GM23338 (cell line): ENCODE measurements at regions not wholly inside any gene's neighbourhood (a gene's known extent, or its start where the extent isn't known, plus 50 kb on each side); places are given as distances from the start of the nearest gene placed in this dataset.

Source experiments
- ATAC-seq: fragments of 200-7000 bp; cut with Tn5 transposase; 3 replicates; pipeline ENCODE4 v1.9.1; 2020
- DNase-seq: peaks from one replicate; pipeline ENCODE4 v3.0.0-alpha.2; 2015; ENCODE audit warnings: low spot score
- H2AFZ ChIP-seq: fragments of 200-600 bp; sonication (generic); 2 replicates; pipeline ENCODE4 v1.8.0; 2016; ENCODE audit warnings: antibody characterized with exemption, mild to moderate bottlenecking, moderate library complexity
- H3F3A ChIP-seq: fragments of 200-600 bp; sonication (generic); replicated peaks from 2 replicates; pipeline ENCODE4 v1.8.0; 2017; ENCODE audit warnings: antibody characterized with exemption, mixed run types, low read depth
- H3K27ac ChIP-seq: fragments of 200-600 bp; sonication (generic); 2 replicates; pipeline ENCODE4 v1.6.1; 2016; ENCODE audit warnings: low read depth
- H3K27me3 ChIP-seq: fragments of 200-600 bp; sonication (generic); 2 replicates; pipeline ENCODE4 v1.8.0; 2016; ENCODE audit warnings: mild to moderate bottlenecking, mixed run types, moderate library complexity; ENCODE audit not compliant: insufficient read depth
- H3K36me3 ChIP-seq: fragments of 200-600 bp; sonication (generic); 2 replicates; pipeline ENCODE4 v1.8.0; 2016; ENCODE audit warnings: mild to moderate bottlenecking; ENCODE audit not compliant: insufficient read depth
- H3K4me1 ChIP-seq: fragments of 200-600 bp; sonication (generic); 2 replicates; pipeline ENCODE4 v1.8.0; 2016; ENCODE audit warnings: mild to moderate bottlenecking, moderate library complexity; ENCODE audit not compliant: insufficient read depth
- H3K4me2 ChIP-seq: fragments of 200-600 bp; sonication (generic); 2 replicates; pipeline ENCODE4 v1.7.1; 2017; ENCODE audit warnings: mixed run types
- H3K4me3 ChIP-seq: fragments of 200-600 bp; sonication (generic); 2 replicates; pipeline ENCODE4 v1.6.1; 2016; ENCODE audit warnings: mixed run types
- H3K79me2 ChIP-seq: fragments of 200-600 bp; sonication (generic); replicated peaks from 2 replicates; pipeline ENCODE4 v1.8.0; 2017; ENCODE audit warnings: mild to moderate bottlenecking; ENCODE audit not compliant: insufficient read depth
- H3K9me2 ChIP-seq: fragments of 200-600 bp; sonication (generic); 2 replicates; pipeline ENCODE4 v1.8.0; 2017; ENCODE audit not compliant: insufficient read depth
- H4K20me1 ChIP-seq: fragments of 200-600 bp; sonication (generic); replicated peaks from 2 replicates; pipeline ENCODE4 v1.8.0; 2017; ENCODE audit warnings: mild to moderate bottlenecking; ENCODE audit not compliant: insufficient read depth
- H3K27ac Mint-ChIP-seq: 2 replicates; pipeline ENCODE4 v1.8.0; 2020; ENCODE audit warnings: inconsistent platforms, mild to moderate bottlenecking, moderate library complexity, mixed read lengths
- H3K27me3 Mint-ChIP-seq: 3 replicates; pipeline ENCODE4 v1.8.0; 2022; ENCODE audit warnings: low read depth, mild to moderate bottlenecking, moderate library complexity, mixed read lengths, inconsistent platforms; ENCODE audit not compliant: insufficient read depth, poor library complexity
- H3K36me3 Mint-ChIP-seq: 3 replicates; pipeline ENCODE4 v1.8.0; 2021; ENCODE audit warnings: low read depth, mild to moderate bottlenecking, inconsistent platforms, moderate library complexity, mixed read lengths
- H3K4me1 Mint-ChIP-seq: 3 replicates; pipeline ENCODE4 v1.8.0; 2020; ENCODE audit warnings: mild to moderate bottlenecking, inconsistent platforms, mixed read lengths
- H3K4me3 Mint-ChIP-seq: 3 replicates; pipeline ENCODE4 v1.8.0; 2021; ENCODE audit warnings: moderate library complexity, mild to moderate bottlenecking, inconsistent platforms, mixed read lengths
- H3K9me3 Mint-ChIP-seq: 3 replicates; pipeline ENCODE4 v1.8.0; 2020; ENCODE audit warnings: moderate library complexity, mild to moderate bottlenecking, inconsistent platforms, mixed read lengths
- CREB1 ChIP-seq: fragments of 250-450 bp; sonication (Bioruptor Pico); IDR thresholded peaks from 2 replicates; pipeline ENCODE4 v1.5.0; 2020; ENCODE audit warnings: low read depth, mild to moderate bottlenecking, moderate library complexity
- CTCF ChIP-seq, 2 experiments: fragments of 200-600 bp in 1 of 2; sonication (generic) in 1 of 2; conservative IDR thresholded peaks; 2 replicates each; pipeline versions ENCODE4 v1.5.1 to v1.6.1; 2016 to 2017; ENCODE audit warnings: antibody characterized with exemption in 2 of 2, low read depth in 2 of 2, mild to moderate bottlenecking in 2 of 2, moderate library complexity in 1 of 2
- EZH2 ChIP-seq: fragments of 200-600 bp; sonication (generic); IDR thresholded peaks from one replicate; pipeline ENCODE4 v1.8.0; 2017; ENCODE audit warnings: antibody characterized with exemption, mild to moderate bottlenecking, low read depth; ENCODE audit not compliant: unreplicated experiment
- EZH2phosphoT487 ChIP-seq: fragments of 200-600 bp; sonication (generic); IDR thresholded peaks from one replicate; pipeline ENCODE4 v1.8.1; 2018; ENCODE audit warnings: antibody characterized with exemption; ENCODE audit not compliant: unreplicated experiment
- JUNB ChIP-seq: IDR thresholded peaks from one replicate; pipeline ENCODE4 v1.6.1; 2016; ENCODE audit warnings: antibody characterized with exemption; ENCODE audit not compliant: unreplicated experiment
- NANOG ChIP-seq: IDR thresholded peaks from 2 replicates; pipeline ENCODE4 v1.6.1; 2016; ENCODE audit warnings: antibody characterized with exemption, borderline replicate concordance
- POLR2AphosphoS5 ChIP-seq: IDR thresholded peaks from 2 replicates; pipeline ENCODE4 v1.6.1; 2016; ENCODE audit warnings: antibody characterized with exemption, low read depth
- REST ChIP-seq: IDR thresholded peaks from one replicate; pipeline ENCODE4 v1.6.1; 2018; ENCODE audit warnings: antibody characterized with exemption; ENCODE audit not compliant: unreplicated experiment
- ZNF114 ChIP-seq: fragments of 250-450 bp; sonication (Bioruptor Pico); IDR thresholded peaks from 2 replicates; pipeline ENCODE4 v1.5.0; 2020; ENCODE audit warnings: mild to moderate bottlenecking, moderate library complexity
- ZNF331 ChIP-seq: fragments of 250-450 bp; sonication (Bioruptor Pico); IDR thresholded peaks from 2 replicates; pipeline ENCODE4 v1.5.0; 2020; ENCODE audit warnings: low read depth, mild to moderate bottlenecking, moderate library complexity
- TF ChIP-seq, protein P1 (sequence below): fragments of 250-450 bp; sonication (Bioruptor Pico); IDR thresholded peaks from 2 replicates; pipeline ENCODE4 v1.5.0; 2020; ENCODE audit warnings: mild to moderate bottlenecking, moderate library complexity
- TF ChIP-seq, protein P2 (sequence below): IDR thresholded peaks from 2 replicates; pipeline ENCODE4 v1.6.1; 2016; ENCODE audit warnings: antibody characterized with exemption

- DNase-seq (no peak), ATAC-seq (no peak)
- Histone ChIP-seq H3K9me2 (no peaks in the 10 kb centered on the region), H3K4me1 (peaks cover 25% of the 10 kb centered on the region), H2AFZ (no peak overlapping the region), H3K36me3 (no peaks in the 10 kb centered on the region), H3F3A (no peaks in the 10 kb centered on the region), H3K27me3 (no peaks in the 10 kb centered on the region), H3K79me2 (no peaks in the 10 kb centered on the region), H3K4me2 (no peak overlapping the region), H4K20me1 (no peaks in the 10 kb centered on the region), H3K4me3 (no peak overlapping the region), H3K27ac (no peak overlapping the region)
- Mint-ChIP-seq H3K4me3 (no peak overlapping the region), H3K27me3 (peaks cover 12% of the 10 kb centered on the region), H3K27ac (no peak overlapping the region), H3K4me1 (peaks cover 26% of the 10 kb centered on the region), H3K36me3 (peaks cover 11% of the 10 kb centered on the region; the same call in 2 of the 3 replicates), H3K9me3 (peaks cover 22% of the 10 kb centered on the region)
- TF ChIP-seq REST: no peak
- TF ChIP-seq NANOG: no peak
- no peak for TF ChIP-seq CTCF (conservative IDR thresholded peaks at IDR 0.05; ENCODE audit: low read depth in 2 of 2)
- no peak for TF ChIP-seq CREB1 (CRISPR knock-in tag)
- TF ChIP-seq, protein P1, sequence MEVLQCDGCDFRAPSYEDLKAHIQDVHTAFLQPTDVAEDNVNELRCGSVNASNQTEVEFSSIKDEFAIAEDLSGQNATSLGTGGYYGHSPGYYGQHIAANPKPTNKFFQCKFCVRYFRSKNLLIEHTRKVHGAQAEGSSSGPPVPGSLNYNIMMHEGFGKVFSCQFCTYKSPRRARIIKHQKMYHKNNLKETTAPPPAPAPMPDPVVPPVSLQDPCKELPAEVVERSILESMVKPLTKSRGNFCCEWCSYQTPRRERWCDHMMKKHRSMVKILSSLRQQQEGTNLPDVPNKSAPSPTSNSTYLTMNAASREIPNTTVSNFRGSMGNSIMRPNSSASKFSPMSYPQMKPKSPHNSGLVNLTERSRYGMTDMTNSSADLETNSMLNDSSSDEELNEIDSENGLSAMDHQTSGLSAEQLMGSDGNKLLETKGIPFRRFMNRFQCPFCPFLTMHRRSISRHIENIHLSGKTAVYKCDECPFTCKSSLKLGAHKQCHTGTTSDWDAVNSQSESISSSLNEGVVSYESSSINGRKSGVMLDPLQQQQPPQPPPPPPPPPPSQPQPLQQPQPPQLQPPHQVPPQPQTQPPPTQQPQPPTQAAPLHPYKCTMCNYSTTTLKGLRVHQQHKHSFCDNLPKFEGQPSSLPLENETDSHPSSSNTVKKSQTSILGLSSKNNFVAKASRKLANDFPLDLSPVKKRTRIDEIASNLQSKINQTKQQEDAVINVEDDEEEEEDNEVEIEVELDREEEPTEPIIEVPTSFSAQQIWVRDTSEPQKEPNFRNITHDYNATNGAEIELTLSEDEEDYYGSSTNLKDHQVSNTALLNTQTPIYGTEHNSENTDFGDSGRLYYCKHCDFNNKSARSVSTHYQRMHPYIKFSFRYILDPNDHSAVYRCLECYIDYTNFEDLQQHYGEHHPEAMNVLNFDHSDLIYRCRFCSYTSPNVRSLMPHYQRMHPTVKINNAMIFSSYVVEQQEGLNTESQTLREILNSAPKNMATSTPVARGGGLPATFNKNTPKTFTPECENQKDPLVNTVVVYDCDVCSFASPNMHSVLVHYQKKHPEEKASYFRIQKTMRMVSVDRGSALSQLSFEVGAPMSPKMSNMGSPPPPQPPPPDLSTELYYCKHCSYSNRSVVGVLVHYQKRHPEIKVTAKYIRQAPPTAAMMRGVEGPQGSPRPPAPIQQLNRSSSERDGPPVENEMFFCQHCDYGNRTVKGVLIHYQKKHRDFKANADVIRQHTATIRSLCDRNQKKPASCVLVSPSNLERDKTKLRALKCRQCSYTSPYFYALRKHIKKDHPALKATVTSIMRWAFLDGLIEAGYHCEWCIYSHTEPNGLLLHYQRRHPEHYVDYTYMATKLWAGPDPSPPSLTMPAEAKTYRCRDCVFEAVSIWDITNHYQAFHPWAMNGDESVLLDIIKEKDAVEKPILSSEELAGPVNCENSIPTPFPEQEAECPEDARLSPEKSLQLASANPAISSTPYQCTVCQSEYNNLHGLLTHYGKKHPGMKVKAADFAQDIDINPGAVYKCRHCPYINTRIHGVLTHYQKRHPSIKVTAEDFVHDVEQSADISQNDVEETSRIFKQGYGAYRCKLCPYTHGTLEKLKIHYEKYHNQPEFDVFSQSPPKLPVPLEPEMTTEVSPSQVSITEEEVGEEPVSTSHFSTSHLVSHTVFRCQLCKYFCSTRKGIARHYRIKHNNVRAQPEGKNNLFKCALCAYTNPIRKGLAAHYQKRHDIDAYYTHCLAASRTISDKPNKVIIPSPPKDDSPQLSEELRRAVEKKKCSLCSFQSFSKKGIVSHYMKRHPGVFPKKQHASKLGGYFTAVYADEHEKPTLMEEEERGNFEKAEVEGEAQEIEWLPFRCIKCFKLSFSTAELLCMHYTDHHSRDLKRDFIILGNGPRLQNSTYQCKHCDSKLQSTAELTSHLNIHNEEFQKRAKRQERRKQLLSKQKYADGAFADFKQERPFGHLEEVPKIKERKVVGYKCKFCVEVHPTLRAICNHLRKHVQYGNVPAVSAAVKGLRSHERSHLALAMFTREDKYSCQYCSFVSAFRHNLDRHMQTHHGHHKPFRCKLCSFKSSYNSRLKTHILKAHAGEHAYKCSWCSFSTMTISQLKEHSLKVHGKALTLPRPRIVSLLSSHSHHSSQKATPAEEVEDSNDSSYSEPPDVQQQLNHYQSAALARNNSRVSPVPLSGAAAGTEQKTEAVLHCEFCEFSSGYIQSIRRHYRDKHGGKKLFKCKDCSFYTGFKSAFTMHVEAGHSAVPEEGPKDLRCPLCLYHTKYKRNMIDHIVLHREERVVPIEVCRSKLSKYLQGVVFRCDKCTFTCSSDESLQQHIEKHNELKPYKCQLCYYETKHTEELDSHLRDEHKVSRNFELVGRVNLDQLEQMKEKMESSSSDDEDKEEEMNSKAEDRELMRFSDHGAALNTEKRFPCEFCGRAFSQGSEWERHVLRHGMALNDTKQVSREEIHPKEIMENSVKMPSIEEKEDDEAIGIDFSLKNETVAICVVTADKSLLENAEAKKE (CRISPR knock-in tag): no peak
- no peak for TF ChIP-seq ZNF331
- TF ChIP-seq, protein P2, sequence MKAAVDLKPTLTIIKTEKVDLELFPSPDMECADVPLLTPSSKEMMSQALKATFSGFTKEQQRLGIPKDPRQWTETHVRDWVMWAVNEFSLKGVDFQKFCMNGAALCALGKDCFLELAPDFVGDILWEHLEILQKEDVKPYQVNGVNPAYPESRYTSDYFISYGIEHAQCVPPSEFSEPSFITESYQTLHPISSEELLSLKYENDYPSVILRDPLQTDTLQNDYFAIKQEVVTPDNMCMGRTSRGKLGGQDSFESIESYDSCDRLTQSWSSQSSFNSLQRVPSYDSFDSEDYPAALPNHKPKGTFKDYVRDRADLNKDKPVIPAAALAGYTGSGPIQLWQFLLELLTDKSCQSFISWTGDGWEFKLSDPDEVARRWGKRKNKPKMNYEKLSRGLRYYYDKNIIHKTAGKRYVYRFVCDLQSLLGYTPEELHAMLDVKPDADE: no peak
- no peak for TF ChIP-seq EZH2phosphoT487
- no peak for TF ChIP-seq JUNB
- TF ChIP-seq ZNF114 (CRISPR knock-in tag): no peak
- no peak for TF ChIP-seq POLR2AphosphoS5
- TF ChIP-seq EZH2: no peak
These were observed 97.2 kb upstream of the ZNF536 start for GRCh38 chr19:30274987-30275386.
